HG03460 (cell line): ENCODE measurements at regions not wholly inside any gene's neighbourhood (a gene's known extent, or its start where the extent isn't known, plus 50 kb on each side); places are given as distances from the start of the nearest gene placed in this dataset.
A peak's percentile ranks its signal among the peaks of the same experiment; 100 is the strongest.

Experiments
- ATAC-seq: cut with Tn5 transposase; IDR thresholded peaks from one replicate; pipeline ENCODE4 v1.9.1; 2021; ENCODE audit not compliant: unreplicated experiment

DNA sequence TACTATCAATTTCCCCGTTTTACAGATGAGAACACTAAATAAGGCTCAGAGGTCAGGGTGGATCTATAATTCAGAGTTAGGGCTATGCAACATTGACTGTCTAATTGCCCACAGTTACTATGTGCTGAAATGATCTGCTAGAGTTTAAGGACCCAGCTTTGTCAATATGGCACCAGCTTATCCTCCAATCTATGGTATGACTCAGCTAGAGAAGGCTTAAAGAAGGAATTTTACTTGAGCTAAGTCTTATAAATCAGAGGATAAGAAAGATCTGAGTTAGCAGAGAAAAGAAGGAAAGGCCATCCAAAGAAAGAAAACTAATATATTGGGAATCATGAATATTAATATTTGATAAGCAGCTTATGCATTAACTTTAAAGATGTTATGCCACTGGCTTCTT lies 78.1 kb downstream of the ASB9 start:
- no peak for ATAC-seq

DNA sequence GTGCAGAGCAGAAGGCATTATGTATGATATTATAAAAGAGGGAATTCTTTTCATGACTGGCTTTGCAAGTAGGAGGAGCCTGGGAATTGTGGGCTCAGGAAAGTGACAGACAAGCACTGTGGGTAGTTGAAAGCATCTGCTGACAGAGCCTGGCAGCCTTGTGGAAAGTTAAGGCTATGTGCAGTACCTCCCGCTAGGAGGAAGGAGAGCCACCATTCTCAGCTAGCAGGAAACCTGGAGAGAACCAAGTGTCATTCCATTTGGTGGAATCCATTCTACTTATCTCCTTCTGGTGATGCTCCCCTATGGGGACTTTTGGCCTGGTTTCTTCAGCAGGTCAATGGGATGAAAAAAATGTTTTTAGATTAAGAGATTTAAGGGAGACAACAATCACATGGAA lies 81.8 kb downstream of the ASB9 start:
- no peak for ATAC-seq

DNA sequence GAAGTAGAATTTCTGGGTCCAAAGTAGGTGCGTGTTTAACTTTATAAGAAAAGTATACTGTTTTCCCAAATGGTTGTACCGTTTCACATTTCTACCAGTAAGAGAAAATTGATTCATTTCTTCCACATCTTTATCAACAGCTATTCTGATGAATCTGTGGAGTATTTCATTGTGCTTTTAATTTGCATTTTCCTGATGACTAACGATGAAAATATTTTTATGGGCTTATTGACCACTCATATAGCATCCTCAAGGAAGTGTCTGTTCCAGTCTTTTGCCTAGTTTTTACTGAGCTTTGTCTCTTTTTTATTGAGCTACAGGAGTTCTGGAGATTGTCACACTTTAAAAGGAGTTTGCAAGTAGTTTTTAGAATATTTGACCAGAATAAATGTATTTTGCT lies 92.6 kb downstream of the ASB9 start:
- ATAC-seq: no peak

DNA sequence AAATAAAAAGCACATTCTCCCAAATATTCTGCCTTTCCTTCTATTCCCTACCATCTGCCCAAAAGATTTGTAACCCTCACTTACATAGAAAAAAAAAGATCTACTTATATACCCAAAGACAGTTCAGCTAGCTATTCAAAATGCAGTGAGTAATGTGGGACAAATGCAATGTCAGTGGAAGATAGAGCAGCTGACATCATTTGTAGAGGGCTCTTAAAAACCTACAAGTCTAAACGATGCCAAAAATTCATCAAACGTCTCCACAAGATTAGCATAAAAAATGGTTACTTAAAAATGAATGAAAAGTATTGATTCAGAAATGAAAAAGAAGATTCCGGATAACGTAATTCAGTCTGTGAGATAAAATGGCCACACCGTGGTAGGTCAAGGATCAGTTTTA lies 96.5 kb downstream of the ASB9 start:
- ATAC-seq: no peak

DNA sequence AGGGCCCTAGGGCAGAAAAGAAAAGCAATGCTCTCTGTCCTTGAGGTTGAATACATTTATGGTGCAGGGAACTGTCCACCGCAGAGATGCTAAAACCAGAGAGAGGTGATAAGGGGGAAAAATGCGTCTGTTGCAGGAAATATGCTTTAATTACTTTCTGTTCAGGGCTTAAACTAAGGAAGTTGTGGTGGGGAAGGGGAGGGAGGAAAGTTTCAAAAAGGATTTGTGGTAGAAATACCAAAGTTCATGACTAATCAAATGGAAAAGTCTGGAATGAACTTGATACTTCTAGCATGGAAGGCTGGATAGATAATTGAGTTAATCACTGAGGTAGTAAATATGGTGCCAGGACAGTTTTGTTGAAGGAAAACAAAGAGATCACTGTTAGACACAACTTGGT lies 99.0 kb downstream of the ASB9 start:
- no peak for ATAC-seq

DNA sequence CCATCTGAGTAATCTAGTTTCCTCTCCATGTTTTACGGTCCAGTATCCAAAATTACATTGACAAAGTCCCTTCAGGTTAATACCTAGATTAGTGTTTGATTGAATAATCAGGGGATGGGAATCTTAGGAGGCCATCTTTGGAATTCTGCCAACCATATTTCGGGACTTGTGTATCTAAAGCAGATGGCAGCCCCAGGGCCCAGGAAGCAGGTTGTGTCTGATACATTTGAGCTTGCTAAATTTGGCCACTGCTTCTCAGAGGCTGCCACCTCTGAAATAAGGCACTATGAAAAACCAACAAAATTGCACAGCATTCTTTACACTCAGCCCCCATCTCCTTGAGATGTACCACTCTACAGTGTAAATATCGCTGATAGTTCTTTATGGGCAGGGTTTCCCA lies 102.1 kb downstream of the ASB9 start:
- no peak for ATAC-seq

DNA sequence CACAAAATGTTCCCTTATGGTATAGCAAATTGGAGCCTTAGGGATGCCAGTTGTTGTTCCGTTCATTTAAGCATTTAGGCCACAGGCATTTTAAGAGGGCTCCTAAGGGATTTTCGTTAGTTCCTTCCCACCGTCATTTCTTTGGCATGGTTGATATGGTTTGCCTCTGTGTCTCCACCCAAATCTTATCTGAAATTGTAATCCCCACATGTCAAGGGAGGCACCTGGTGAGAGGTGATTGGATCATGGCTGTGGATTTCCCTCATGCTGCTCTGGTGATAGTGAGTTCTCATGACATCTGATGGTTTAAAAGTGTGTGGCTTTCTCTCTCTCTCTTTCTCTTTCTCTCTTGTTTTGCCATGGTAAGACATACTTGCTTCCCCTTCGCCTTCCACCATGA lies 104.1 kb downstream of the ASB9 start:
- no peak for ATAC-seq

DNA sequence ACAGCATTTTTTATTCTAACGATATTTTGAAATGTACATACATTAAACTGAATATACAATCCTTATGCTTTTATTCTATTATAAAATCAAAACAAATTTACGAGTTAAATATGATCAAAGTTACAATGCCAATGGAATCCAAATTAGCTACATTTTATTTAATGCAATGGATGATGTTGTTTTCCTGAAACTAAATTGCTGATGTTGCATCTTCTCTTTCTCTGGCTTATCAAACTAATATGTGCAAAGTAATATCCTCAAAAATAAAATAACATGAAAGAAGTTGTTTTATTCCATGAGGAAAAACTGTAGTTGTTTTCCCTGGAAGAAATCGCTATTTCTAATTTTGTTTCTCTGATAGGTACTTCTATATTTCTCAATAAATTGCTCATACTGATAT lies 106.8 kb downstream of the ASB9 start:
- ATAC-seq: no peak

DNA sequence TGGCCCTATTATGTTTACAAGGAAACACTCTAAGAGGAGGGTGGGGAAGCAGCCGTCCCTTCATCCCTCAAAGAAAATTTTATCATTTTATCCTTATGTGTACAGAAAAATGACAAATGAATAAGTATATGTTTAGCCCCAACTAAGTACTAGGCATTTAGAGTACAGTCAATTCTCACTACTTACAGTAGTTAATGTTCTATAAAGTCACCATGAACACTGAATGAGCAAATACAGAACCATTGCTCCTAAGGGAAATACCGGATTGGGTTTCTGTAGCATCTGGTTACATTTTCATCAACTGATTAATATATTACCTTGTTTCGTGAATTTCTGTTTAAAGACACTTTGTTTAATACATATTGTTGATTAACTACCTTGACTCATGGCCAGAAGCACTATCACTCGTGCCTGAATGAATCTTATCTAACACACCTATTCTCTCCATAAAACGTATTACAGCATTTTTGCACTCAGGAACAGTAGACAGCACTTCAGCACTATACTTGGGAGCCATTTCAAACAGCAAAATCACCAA lies 109.3 kb downstream of the ASB9 start:
- peak; percentile 52 for ATAC-seq

DNA sequence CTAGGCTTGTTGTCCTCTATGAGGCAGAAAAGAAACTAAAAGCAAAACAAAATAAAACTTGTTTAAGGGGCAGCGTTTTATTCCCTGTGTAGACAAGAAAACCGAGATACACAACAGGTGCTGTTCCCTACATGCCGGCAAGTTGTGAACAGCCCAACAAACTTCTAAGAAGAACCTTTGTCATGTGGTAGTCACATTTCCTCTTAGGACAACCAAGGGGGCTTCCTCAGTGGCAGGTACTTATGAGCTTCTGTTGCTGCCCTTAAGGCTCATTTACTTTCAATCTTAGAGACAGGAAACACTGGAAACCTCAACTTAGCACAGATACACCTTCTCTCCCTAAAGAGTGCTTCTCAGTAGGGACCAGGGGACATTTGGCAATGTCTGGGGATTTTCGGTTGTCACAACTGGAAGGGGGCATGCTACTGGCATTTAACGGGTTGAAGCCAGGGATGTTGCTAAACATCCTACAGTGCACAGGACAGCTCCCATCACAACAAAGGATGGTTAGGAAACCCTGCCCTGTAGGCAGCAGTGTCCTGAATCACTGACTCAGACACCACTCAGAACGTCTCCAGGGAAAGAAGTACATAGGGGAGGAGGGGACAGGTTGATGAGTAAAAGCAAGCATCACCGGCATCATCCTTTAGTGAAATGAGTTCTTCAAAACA lies 111.0 kb downstream of the ASB9 start:
- ATAC-seq: peak; percentile 74

DNA sequence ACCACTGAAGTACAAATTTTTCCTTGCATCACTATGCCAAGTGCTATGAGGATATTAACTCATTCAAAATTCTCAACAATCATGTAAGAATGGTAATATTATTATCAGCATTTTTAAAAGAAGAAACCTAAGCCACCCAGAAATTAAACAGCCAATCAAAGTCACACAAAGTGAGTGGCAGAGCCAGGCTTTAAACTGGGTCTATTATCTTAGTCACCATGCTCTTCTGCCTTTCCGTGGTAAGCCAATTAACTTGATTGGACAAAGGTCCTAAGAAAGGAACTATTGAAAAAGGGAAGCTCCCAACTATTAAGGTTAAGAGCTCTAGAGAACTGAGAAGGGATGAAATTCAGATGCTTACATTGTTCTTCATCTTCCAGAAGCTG lies 111.5 kb downstream of the ASB9 start:
- ATAC-seq: no peak

DNA sequence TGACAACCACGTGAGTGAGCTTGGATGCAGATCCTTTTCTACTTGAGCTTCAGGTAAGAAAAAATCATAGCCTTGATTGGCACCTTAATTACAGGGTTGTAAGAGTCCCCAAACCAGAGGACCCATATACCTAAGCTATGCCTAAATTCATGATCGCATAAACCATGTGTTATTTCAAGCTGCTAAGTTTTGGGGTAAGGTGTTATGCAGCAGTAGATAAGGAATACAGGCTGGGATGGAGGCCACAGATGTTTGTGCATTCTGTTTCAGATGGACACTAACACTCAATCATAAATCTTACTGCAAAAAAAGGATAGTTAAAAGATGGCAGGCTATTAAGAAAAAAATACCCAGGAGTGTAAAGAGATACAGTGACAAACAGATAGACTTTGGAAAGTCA lies 112.3 kb downstream of the ASB9 start:
- no peak for ATAC-seq

DNA sequence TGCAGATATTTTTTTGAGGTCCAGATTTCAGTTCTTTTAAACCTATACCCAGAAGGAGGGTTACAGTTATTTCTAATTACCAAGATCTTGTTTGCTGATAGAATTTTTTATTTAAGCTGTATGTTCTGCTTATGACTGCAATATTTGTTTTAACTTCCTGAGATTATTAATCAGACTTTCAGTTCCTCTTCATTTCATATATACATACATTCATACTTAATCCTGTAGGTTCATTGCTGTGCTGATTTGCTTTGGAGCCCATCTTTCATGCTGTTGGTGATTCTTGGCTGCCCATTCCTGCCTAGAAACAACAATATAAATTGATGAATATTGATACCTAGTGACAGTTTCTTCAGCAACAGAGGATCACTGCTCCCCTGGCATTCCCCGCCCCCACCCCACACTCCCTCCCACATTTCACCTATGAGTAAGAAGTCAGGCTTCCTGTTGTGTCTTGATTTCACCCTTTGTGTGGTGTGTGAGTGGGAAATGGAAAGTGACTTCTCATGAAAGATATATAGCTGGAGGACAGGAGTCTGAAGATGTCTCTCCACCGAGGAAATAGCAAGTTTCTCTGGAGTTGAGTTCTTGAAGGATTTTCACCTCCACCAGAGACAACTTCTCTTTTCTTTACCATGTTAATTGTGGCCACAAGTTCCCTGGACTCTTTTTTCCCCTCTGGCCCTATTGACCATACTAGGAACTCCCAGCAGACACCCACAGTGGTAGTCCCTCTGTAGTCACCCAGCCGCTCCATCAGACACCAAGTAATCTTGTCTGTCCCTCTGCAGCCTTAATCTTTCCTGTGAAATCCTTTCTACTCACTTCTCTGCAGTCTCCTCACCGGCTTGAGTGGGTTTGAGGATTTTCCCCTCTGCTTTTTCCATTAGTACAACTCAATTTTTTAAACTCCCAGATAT lies 118.4 kb downstream of the ASB9 start:
- ATAC-seq: peak; percentile 70

DNA sequence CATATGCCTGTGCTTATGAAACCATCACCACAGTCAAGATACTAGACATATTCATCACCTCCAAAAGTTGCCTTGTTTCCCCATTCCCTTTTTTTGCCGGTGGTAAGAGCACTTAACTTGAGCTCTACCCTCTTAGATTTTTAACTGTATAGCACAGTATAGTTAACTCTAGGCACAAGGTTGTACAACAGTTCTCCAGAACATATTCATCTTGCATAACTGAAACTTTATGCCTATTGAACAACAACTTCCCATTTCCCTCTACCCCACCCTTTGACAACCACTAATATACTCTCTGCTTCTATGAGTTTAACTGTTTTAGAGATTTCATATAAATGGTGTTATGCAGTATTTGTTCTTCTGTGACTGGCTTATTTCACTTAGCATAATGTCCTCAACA lies 119.3 kb downstream of the ASB9 start:
- no peak for ATAC-seq

DNA sequence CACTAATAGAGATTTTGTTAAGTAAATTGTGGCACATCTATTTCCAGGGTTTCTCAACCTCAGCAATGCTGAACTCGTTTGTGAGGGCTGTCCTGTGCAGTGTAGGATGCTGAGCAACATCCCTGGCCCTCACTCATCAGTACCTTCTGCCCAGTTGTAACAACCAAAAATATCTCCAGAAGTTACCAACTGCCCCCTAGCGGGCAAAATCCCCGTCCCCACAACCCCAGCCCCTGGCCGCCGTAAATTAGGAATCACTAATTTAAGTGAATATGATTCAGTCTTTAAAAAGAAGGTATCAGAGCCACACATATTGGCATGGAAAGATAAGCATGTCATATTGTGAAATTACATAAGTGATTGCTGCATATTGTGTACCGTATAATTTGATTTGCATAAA lies 123.4 kb downstream of the ASB9 start:
- ATAC-seq: no peak

DNA sequence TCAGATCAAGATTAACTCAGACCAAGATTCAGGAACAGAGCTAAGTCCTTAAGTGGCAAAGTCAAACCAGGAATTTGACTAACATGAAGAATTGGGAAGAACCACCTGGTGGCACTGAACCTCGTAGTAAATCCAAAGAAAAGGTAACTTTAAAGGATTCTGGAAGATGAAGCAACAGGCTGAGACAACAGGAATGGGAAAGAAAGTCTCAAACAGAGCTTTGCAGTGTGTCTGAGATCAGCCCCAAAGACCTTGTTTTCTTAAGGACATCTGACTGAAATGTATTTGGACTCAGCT lies 126.1 kb downstream of the ASB9 start:
- no peak for ATAC-seq

DNA sequence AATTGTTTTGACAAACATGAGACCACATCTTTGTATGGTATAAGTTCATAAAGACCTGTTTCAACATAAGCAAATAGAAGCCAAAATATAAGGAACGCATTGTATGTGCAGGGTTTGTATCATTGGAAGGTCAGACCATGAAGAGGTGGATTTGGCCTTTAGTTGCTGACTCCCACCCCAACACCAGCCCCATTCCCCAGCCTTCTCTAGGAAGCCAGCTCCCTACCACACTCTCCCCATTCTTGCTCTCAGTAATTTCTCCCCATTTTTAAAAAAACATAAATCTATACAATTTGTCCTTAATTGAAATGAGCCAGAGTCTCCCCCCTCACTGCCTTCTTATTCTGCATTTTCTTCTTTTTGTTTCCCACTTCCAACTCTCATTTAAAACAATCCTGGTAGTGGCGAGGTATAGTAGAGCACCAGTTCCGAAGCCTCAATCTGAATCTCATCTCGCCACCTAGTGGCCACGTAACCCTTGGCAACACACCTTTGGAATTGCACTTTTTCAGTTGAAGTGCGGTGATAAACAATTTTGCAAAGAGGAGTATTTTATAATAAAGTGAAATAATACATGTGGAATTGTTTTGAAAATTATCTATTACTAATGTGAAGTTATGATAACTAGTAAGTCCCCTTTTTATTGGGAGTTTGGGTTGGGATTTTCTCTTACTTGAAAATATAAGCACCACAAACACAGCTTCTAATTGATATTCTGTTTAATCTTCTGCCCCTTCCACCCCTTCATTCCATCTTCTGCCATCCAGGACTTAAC lies 126.6 kb downstream of the ASB9 start:
- ATAC-seq: no peak

DNA sequence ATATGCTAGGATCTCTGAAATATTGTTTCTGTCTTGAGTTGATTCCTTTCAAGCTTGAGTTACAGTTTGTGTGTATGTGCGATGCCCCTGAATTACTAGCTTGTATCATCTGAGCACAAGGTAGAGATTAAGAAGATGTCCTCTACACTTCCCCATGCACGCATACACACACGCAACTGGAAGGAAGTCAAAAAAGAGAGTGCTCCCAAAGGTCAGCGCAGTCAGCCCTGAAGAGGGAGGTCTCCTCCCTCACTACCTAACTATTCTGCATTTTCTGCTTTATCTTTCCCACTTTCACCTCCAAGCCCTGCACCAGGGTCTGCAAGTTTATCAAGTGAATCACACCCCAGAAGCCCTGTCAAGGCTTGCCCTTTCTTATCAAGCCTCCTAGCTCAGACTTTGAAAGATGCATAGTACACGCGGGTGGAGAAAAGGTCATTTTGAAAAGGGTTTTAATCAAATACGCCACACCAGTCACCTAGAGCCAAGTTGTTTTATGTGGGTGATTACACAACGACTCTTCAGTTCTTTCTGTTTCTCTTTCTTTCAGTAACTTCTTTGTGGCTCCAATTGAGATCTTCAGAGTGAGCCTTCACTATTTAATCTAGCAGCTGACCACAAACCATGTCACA lies 127.7 kb downstream of the ASB9 start:
- ATAC-seq: no peak

DNA sequence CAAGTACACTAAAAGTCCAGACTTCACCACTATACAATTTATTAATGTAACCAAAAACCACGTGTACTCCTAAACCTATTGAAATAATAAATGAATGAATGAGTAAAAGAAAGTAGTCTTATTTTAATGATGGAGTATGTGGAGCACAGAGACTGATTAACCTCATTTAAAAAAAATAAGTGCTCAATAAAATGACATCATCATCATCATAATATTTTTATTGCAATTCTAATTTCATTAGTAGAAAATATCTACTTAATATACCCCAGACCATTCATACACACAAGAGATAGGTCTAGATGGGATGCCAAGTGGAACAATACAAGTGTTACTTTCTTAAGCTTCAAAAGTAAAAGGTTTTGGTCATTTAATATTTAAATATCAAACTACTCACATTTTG lies 133.1 kb downstream of the ASB9 start:
- ATAC-seq: no peak

DNA sequence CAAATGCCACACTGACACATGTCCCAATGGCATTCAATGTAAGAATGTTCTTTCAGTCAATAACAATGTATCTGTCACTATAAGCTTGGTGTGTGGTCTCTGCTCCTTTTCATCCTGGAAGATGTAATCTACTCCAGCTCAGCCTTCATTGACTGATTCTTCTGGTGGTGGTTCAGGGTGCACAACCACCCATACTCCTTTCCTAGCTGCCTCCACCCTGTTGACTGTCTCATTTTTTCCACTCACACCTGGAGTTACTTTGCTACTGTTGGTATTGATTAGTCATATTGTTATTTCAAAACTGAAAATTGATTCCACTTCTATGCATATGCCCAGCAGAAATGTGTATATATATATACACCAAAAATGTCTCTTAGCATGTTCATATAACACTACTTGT lies 140.5 kb downstream of the ASB9 start:
- no peak for ATAC-seq

DNA sequence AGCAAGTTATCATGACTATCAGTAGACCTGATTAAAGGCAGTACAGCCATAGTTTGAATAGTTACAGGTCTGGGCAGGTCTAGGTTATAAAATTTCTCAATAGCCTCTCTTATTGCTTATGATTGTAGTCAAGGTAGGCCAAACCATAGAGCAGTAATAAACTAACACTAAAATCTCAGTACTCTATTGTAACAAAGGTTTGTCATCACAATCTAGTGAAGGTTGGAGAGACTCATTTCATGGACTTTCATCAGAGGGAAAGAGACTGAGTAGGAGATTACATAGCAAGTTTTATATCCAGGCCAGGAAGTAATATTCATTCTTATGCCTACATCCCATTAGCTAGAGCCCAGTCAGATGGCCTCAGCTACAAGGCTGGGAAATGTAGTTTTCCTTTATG lies 141.0 kb downstream of the ASB9 start:
- ATAC-seq: no peak
